ENCODE measurements at regions not wholly inside any gene's neighbourhood (a gene's known extent, or its start where the extent isn't known, plus 50 kb on each side); places are given as distances from the start of the nearest gene placed in this dataset.

- TF ChIP-seq, protein P1, sequence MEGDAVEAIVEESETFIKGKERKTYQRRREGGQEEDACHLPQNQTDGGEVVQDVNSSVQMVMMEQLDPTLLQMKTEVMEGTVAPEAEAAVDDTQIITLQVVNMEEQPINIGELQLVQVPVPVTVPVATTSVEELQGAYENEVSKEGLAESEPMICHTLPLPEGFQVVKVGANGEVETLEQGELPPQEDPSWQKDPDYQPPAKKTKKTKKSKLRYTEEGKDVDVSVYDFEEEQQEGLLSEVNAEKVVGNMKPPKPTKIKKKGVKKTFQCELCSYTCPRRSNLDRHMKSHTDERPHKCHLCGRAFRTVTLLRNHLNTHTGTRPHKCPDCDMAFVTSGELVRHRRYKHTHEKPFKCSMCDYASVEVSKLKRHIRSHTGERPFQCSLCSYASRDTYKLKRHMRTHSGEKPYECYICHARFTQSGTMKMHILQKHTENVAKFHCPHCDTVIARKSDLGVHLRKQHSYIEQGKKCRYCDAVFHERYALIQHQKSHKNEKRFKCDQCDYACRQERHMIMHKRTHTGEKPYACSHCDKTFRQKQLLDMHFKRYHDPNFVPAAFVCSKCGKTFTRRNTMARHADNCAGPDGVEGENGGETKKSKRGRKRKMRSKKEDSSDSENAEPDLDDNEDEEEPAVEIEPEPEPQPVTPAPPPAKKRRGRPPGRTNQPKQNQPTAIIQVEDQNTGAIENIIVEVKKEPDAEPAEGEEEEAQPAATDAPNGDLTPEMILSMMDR (IDR thresholded peaks at IDR 0.05; ENCODE audit: insufficient read depth, low read length, poor library complexity, severe bottlenecking) = no peak
- TF ChIP-seq EZH2phosphoT487 (conservative IDR thresholded peaks at IDR 0.05; ENCODE audit: low read length) = no peak
Observed at GRCh38 chr4:56219447-56219846, 167.8 kb downstream of the AASDH start.
